ENCODE measurements at regions not wholly inside any gene's neighbourhood (a gene's known extent, or its start where the extent isn't known, plus 50 kb on each side); places are given as distances from the start of the nearest gene placed in this dataset.

DNA sequence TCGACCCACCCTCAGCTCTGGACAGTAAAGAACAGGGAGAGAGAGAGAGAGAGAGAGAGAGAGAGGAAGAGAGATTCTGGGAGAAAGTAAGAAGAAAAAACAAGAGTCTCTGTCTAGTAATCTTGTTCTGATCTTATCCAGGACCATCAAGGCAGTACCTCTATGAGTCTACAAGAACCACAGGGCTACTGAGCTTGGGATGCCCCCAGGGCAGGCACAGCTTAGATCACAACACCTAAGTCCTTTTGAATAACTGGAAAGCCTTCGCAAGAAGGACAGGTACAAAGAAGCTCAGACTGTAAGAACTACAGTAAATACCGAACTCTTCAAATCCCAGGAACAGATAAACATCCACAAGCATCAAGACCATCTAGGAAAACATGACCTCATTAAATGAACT lies 51.4 kb upstream of the SGPP2 start:
- Histone ChIP-seq H3K4me3 (no peak overlapping the region), H3K36me3 (ENCODE audit: low read depth) (no peaks in the 10 kb centered on the region), H3K4me1 (ENCODE audit: low read depth) (no peaks in the 10 kb centered on the region), H3K9me3 (no peaks in the 10 kb centered on the region)
- DNase-seq (no peak), ATAC-seq (no peak)
- TF ChIP-seq, protein P1, sequence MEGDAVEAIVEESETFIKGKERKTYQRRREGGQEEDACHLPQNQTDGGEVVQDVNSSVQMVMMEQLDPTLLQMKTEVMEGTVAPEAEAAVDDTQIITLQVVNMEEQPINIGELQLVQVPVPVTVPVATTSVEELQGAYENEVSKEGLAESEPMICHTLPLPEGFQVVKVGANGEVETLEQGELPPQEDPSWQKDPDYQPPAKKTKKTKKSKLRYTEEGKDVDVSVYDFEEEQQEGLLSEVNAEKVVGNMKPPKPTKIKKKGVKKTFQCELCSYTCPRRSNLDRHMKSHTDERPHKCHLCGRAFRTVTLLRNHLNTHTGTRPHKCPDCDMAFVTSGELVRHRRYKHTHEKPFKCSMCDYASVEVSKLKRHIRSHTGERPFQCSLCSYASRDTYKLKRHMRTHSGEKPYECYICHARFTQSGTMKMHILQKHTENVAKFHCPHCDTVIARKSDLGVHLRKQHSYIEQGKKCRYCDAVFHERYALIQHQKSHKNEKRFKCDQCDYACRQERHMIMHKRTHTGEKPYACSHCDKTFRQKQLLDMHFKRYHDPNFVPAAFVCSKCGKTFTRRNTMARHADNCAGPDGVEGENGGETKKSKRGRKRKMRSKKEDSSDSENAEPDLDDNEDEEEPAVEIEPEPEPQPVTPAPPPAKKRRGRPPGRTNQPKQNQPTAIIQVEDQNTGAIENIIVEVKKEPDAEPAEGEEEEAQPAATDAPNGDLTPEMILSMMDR (IDR thresholded peaks at IDR 0.05) = no peak
- intact Hi-C loops (cut with DNase I, micrococcal nuclease) = no loop called here

Measured in mucosa of descending colon (tissue), 3 donors.